H1 (cell line): ENCODE measurements at regions not wholly inside any gene's neighbourhood (a gene's known extent, or its start where the extent isn't known, plus 50 kb on each side); places are given as distances from the start of the nearest gene placed in this dataset.

Experiments
- CTCF ChIP-seq, 3 experiments: IDR thresholded peaks; 1 replicate in 2 of 3; 2 replicates in 1 of 3; pipeline versions ENCODE4 v1.5.1 to v1.6.1; 2011; ENCODE audit warnings: low read length in 3 of 3, mild to moderate bottlenecking in 3 of 3, inconsistent platforms in 2 of 3, low read depth in 1 of 3, moderate library complexity in 1 of 3; ENCODE audit not compliant: insufficient read depth in 1 of 3; ENCODE audit errors: control extremely low read depth in 1 of 3
- E2F6 ChIP-seq: IDR thresholded peaks from 2 replicates; pipeline ENCODE4 v1.6.1; 2012; ENCODE audit warnings: inconsistent platforms
- JUND ChIP-seq: IDR thresholded peaks from 2 replicates; pipeline ENCODE4 v1.6.1; 2011; ENCODE audit warnings: mild to moderate bottlenecking, improper control_type of control experiment, low read length
- POLR2A ChIP-seq, 2 experiments: IDR thresholded peaks; 1 replicate in 1 of 2; 2 replicates in 1 of 2; pipeline ENCODE4 v1.6.1; 2011; ENCODE audit warnings: low read depth in 2 of 2, low read length in 2 of 2, mild to moderate bottlenecking in 2 of 2; ENCODE audit errors: control extremely low read depth in 1 of 2
- POLR2AphosphoS5 ChIP-seq: IDR thresholded peaks from 2 replicates; pipeline ENCODE4 v1.6.1; 2011; ENCODE audit warnings: low read depth, low read length
- SIX5 ChIP-seq: IDR thresholded peaks from 2 replicates; pipeline ENCODE4 v1.6.1; 2011; ENCODE audit warnings: mild to moderate bottlenecking, low read depth, low read length
- SP1 ChIP-seq: IDR thresholded peaks from 2 replicates; pipeline ENCODE4 v1.6.1; 2011; ENCODE audit warnings: low read depth, low read length
- SRF ChIP-seq: IDR thresholded peaks from 2 replicates; pipeline ENCODE4 v1.6.1; 2011; ENCODE audit warnings: mild to moderate bottlenecking, low read depth, low read length, moderate library complexity
- ZNF274 ChIP-seq: IDR thresholded peaks from 2 replicates; pipeline ENCODE4 v1.7.0; 2012; ENCODE audit warnings: low read length, borderline replicate concordance; ENCODE audit errors: extremely low read depth

GRCh38 chr15:62307551-62307950 lies 142.5 kb upstream of the C2CD4B start:
- TF ChIP-seq CTCF (IDR thresholded peaks at IDR 0.05; ENCODE audit: control extremely low read depth in 1 of 3, insufficient read depth in 1 of 3, low read depth in 1 of 3, low read length in 3 of 3), result no peak
- no peak for TF ChIP-seq ZNF274
- no peak for TF ChIP-seq POLR2AphosphoS5
- TF ChIP-seq SRF, result no peak
- no peak for TF ChIP-seq POLR2A (IDR thresholded peaks at IDR 0.05; ENCODE audit: control extremely low read depth in 1 of 2, low read depth in 2 of 2, low read length in 2 of 2)
- TF ChIP-seq JUND, result no peak
- no peak for TF ChIP-seq SP1
- no peak for TF ChIP-seq SIX5
- no peak for TF ChIP-seq E2F6
